HG03175 (cell line): ENCODE measurements at regions not wholly inside any gene's neighbourhood (a gene's known extent, or its start where the extent isn't known, plus 50 kb on each side); places are given as distances from the start of the nearest gene placed in this dataset.

Source experiments
- ATAC-seq: cut with Tn5 transposase; IDR thresholded peaks from one replicate; pipeline ENCODE4 v1.9.1; 2021; ENCODE audit warnings: mild to moderate bottlenecking, moderate library complexity; ENCODE audit not compliant: unreplicated experiment

DNA sequence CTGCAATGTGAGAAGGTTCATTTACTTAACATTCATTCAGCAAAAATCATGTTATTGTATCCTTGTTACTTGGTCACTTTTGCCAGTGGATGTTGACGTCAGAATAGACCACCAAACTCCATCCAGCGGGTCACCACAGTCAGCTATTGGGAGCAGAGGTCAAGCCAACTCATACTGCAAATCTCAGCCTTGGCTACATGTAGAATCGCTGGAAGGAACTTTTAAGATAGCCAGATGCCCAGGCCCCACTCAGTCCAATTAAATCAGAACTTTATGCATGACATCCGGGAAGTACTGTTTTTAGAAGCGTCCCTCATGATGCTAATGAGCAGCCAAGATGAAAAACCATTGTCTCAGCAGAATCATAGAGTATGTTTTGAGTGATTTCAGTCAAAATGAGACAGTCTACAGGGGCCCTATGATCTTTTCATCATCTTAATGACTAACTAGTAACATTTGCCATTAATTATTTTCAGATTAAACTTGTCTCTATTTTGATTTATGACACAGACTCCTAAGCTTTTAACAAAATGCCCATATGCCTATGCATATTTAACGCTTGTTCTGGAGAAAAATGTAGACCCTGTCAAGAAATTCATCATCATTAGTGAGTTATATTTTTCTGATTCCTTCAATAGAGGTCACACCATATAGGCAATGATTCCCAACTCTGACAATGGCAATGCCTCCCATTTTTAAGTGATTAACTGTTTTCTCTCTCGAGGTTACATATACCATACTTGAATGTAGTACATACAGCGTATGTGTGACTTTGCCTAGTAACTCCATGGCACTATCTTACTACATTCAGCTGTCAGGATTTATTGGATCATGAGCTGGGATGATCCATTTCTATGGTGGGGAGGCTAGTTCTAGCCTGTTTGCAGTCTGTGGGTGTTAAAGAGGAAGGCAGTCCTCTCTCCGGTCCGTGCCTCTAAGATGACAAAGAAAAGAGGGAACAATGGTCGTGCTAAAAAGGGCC is 63.7 kb upstream of the CCBE1 start:
- ATAC-seq = no peak

DNA sequence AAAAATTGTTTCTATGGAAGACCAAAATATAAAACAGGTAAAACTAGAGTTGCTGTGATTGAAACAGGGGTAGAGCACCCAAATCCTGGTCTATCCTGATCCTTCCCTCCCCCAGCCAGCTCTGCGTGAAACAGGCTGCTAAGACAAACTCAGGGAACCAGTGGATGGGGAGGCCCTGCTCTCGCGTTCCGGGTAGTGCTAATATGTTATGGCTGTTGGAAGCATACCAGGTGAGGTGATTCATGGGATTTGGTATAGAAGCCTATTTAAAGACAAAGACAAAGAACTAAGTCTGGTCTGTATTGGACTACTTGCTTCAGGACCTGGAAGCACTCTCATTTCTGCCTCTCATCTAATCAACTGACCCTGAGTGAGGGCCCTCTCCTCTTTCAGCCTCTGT is 63.0 kb upstream of the CCBE1 start:
- ATAC-seq = no peak

GRCh38 chr18:59758837-59759236 is 61.6 kb upstream of the CCBE1 start:
- no peak for ATAC-seq

- no peak for ATAC-seq
Measured at GRCh38 chr18:59758106-59758505, 60.9 kb upstream of the CCBE1 start.

GRCh38 chr18:59752666-59753065 is 55.4 kb upstream of the CCBE1 start:
- ATAC-seq = no peak

GRCh38 chr18:59751186-59751585 is 54.0 kb upstream of the CCBE1 start:
- no peak for ATAC-seq

DNA sequence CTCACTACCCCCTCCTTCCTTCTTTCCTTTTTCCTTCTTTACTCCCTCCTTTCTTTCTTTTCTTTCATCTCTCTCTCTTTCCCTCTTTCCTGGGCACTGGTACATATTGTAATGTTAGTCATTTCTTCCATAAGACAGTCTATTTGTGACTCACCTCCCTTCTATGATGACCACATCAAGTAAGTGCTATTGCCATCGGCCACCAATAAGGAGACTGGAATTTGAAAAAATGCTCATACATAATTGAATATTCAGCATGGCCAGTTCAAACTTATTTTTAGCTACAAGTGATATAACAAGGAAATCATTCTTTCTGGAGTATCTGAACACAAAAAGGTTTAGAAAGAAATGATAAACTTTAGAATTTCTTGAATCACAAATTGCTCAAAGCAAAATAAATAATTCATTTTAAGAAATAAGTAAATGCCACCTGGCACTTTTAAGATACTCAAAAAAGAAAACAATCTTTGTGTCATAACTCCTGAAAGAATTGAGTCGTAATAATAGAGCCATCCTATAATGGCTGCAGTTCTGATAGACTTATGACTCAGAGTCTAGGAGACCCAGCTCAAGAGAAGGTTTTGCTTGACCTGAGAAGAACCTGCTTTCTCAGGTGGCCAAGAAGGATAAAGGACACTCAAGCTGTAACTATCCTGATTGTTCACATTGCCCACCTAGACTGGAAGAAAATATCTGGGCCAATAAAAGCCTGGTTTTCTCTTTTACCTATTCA is 51.6 kb upstream of the CCBE1 start:
- ATAC-seq = no peak
